Left lung (tissue), 4 donors: ENCODE measurements at regions not wholly inside any gene's neighbourhood (a gene's known extent, or its start where the extent isn't known, plus 50 kb on each side); places are given as distances from the start of the nearest gene placed in this dataset.

Experiments
- ATAC-seq: fragments of 200-7000 bp; cut with Tn5 transposase; one replicate; pipeline ENCODE4 v1.9.1; 2020; ENCODE audit warnings: moderate library complexity
- DNase-seq, 4 donors: peaks; one replicate each; pipeline ENCODE4 v3.0.0-alpha.2; 2013 to 2020
- H3K27ac ChIP-seq, 2 donors: fragments of 200-600 bp; sonication (generic) in 1 of 2; one replicate each; pipeline versions ENCODE4 v1.5.0 to v1.8.0; 2020 to 2021
- H3K27me3 ChIP-seq, 2 donors: fragments of 200-600 bp; sonication (generic) in 1 of 2; one replicate each; pipeline versions ENCODE4 v1.5.0 to v1.8.0; 2020 to 2021
- H3K36me3 ChIP-seq, 2 donors: fragments of 200-600 bp; sonication (generic) in 1 of 2; one replicate each; pipeline versions ENCODE4 v1.5.0 to v1.8.0; 2020 to 2021
- H3K4me1 ChIP-seq, 2 donors: fragments of 200-600 bp; one replicate each; pipeline ENCODE4 v1.8.0; 2021
- H3K4me3 ChIP-seq, 2 donors: fragments of 200-600 bp; sonication (generic) in 1 of 2; one replicate each; pipeline versions ENCODE4 v1.5.0 to v1.8.0; 2020 to 2021; ENCODE audit warnings: mild to moderate bottlenecking in 1 of 2
- H3K9me3 ChIP-seq, 2 donors: fragments of 200-600 bp; sonication (generic) in 1 of 2; one replicate each; pipeline versions ENCODE4 v1.5.0 to v1.8.0; 2020 to 2021
- CTCF ChIP-seq, 2 donors: fragments of 200-600 bp; sonication (generic) in 1 of 2; IDR thresholded peaks; one replicate each; pipeline versions ENCODE4 v1.5.0 to v1.8.0; 2021; ENCODE audit warnings: antibody characterized with exemption in 2 of 2
- intact Hi-C, 2 donors: fragments of 100-400 bp; cut with DNase I; formaldehyde crosslinking; loops; one replicate each; pipeline versions ENCODE4 v1.11.2 to v1.14.2; 2022
- donor health status: DM: no; HTN: yes; CAD: no.
- donor health status: DM: no; HTN: no; CAD: no.

DNA sequence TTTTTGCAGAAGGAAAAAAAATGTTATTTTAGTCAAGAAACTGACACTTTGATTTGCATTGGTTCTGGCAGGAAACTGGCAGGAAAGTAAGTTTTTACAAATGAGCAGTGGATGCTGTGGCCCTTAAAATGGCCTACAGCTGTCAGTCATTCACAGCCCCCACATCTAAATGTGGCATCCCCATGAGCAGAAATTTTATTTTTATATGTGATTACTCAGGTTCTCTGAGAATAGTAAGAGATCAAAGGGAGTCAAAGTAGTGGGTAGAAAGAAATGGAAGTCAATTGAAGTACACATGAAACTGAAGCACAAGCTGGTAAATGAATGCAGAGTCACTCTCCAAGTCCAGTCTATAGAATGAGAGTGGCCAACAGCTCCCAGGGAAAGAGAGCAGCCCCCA, 80.3 kb downstream of the ENC1 start:
- TF ChIP-seq CTCF (IDR thresholded peaks at IDR 0.05), result no peak
- H3K36me3 ChIP-seq, result no peaks in the 10 kb centered on the region
- H3K9me3 ChIP-seq, result no peaks in the 10 kb centered on the region
- no peak overlapping the region for H3K4me3 ChIP-seq
- intact Hi-C loops, result loop anchor here in 1 of 2 donors (10.0 kb wide), 1 partner anchor 75 kb away; no protein-coding TSS in a partner anchor
- no peaks in the 10 kb centered on the region for H3K4me1 ChIP-seq
- H3K27me3 ChIP-seq, result no peaks in the 10 kb centered on the region
- no peak overlapping the region for H3K27ac ChIP-seq
- ATAC-seq (no peak), DNase-seq (no peak)

GRCh38 chr5:74556631-74557595, 83.6 kb downstream of the ENC1 start:
- no peaks in the 10 kb centered on the region for H3K36me3 ChIP-seq
- DNase-seq, result no peak
- H3K9me3 ChIP-seq, result no peaks in the 10 kb centered on the region
- ATAC-seq, result no peak
- H3K27ac ChIP-seq, result no peak overlapping the region
- no peak for TF ChIP-seq CTCF (IDR thresholded peaks at IDR 0.05)
- H3K27me3 ChIP-seq, result no peaks in the 10 kb centered on the region
- H3K4me1 ChIP-seq, result no peaks in the 10 kb centered on the region
- intact Hi-C loops, result no loop called here
- H3K4me3 ChIP-seq, result no peak overlapping the region

GRCh38 chr5:74556006-74556405, 84.5 kb downstream of the ENC1 start:
- TF ChIP-seq CTCF (IDR thresholded peaks at IDR 0.05), result no peak
- ATAC-seq, result no peak
- H3K9me3 ChIP-seq, result no peaks in the 10 kb centered on the region

DNA sequence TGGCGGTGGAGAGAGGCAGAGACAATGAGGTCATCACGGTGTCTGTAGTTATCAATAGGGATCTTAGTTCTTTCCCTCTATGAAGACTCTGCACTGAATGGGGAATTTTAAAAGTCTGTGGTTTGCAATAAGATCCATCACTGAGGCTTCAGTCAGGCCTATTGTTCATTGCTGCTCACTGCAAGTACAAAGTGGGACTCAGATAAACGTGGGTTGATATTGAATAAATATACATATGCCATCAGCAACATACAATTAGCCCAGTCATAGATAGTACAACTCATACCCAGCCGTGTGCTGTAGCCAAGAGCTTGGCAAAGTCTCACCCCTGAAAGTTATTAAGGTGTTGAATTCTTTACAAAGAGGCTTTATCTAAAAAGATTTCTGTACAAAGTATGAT, 88.4 kb downstream of the ENC1 start:
- DNase-seq, result no peak
- Histone ChIP-seq H3K4me1 (no peaks in the 10 kb centered on the region), H3K4me3 (no peak overlapping the region), H3K27ac (no peak overlapping the region), H3K27me3 (no peaks in the 10 kb centered on the region), H3K36me3 (no peaks in the 10 kb centered on the region), H3K9me3 (no peaks in the 10 kb centered on the region)
- TF ChIP-seq CTCF (IDR thresholded peaks at IDR 0.05), result no peak
- no peak for ATAC-seq
- intact Hi-C loops, result no loop called here

More at GRCh38 chr5:74556006-74556405, 84.5 kb downstream of the ENC1 start:
- no peak for DNase-seq
- Histone ChIP-seq H3K36me3 (no peaks in the 10 kb centered on the region), H3K4me1 (no peaks in the 10 kb centered on the region), H3K27me3 (no peaks in the 10 kb centered on the region), H3K27ac (no peak overlapping the region), H3K4me3 (no peak overlapping the region)
- intact Hi-C loops, result no loop called here

DNA sequence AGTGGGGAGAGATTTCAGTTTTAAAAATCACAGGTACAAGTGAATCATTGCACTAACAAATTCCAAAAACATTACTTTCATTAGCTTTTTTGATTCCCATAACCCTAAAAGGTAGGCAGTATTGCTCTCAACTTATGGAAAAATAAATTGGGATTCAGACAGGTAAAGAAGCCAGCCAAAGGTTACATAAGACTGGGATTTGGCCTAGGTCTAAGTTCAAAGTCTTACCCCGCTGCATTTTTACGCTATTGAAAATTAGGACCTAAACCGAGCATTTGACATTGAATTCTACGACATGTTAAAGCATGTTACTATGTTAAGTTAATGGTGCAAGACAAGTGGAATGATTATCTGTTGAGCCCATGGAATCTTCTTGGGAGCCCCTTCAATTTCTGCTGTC, 89.6 kb downstream of the ENC1 start:
- DNase-seq (no peak), ATAC-seq (no peak)
- Histone ChIP-seq H3K27ac (no peak overlapping the region), H3K9me3 (no peaks in the 10 kb centered on the region), H3K4me3 (no peak overlapping the region), H3K27me3 (no peaks in the 10 kb centered on the region), H3K36me3 (no peaks in the 10 kb centered on the region), H3K4me1 (no peaks in the 10 kb centered on the region)
- intact Hi-C loops, result no loop called here
- TF ChIP-seq CTCF (IDR thresholded peaks at IDR 0.05), result no peak
